GM12878 (cell line): ENCODE measurements at regions not wholly inside any gene's neighbourhood (a gene's known extent, or its start where the extent isn't known, plus 50 kb on each side); places are given as distances from the start of the nearest gene placed in this dataset.

Experiments used
- HCFC1 ChIP-seq: fragments of 150-350 bp; IDR thresholded peaks from 2 replicates; pipeline ENCODE4 v1.6.1; 2014; ENCODE audit warnings: low read length
- POLR2A ChIP-seq: IDR thresholded peaks from 2 replicates; pipeline ENCODE4 v1.6.1; 2011; ENCODE audit warnings: low read depth, mild to moderate bottlenecking, low read length
- TF ChIP-seq, protein P1 (sequence below): IDR thresholded peaks from 2 replicates; pipeline ENCODE4 v1.6.1; 2012; ENCODE audit warnings: low read depth, low read length, improper control_type of control experiment
- TF ChIP-seq, protein P2 (sequence below), 3 experiments: IDR thresholded peaks in 2 of 3; conservative IDR thresholded peaks in 1 of 3; 2 replicates each; pipeline ENCODE4 v1.5.1; 2011; ENCODE audit warnings: low read depth in 3 of 3, low read length in 3 of 3, mild to moderate bottlenecking in 3 of 3, control low read depth in 2 of 3, moderate library complexity in 2 of 3, inconsistent platforms in 1 of 3, mixed read lengths in 1 of 3; ENCODE audit not compliant: control insufficient read depth in 2 of 3, insufficient read depth in 1 of 3; ENCODE audit errors: extremely low read depth in 1 of 3

GRCh38 chr7:27351137-27351536 is 108.5 kb downstream of the EVX1 start:
- TF ChIP-seq, protein P1, sequence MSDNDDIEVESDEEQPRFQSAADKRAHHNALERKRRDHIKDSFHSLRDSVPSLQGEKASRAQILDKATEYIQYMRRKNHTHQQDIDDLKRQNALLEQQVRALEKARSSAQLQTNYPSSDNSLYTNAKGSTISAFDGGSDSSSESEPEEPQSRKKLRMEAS, result no peak
- no peak for TF ChIP-seq HCFC1
- no peak for TF ChIP-seq POLR2A
- TF ChIP-seq, protein P2, sequence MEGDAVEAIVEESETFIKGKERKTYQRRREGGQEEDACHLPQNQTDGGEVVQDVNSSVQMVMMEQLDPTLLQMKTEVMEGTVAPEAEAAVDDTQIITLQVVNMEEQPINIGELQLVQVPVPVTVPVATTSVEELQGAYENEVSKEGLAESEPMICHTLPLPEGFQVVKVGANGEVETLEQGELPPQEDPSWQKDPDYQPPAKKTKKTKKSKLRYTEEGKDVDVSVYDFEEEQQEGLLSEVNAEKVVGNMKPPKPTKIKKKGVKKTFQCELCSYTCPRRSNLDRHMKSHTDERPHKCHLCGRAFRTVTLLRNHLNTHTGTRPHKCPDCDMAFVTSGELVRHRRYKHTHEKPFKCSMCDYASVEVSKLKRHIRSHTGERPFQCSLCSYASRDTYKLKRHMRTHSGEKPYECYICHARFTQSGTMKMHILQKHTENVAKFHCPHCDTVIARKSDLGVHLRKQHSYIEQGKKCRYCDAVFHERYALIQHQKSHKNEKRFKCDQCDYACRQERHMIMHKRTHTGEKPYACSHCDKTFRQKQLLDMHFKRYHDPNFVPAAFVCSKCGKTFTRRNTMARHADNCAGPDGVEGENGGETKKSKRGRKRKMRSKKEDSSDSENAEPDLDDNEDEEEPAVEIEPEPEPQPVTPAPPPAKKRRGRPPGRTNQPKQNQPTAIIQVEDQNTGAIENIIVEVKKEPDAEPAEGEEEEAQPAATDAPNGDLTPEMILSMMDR (IDR thresholded peaks at IDR 0.05 in 2 of 3, conservative IDR thresholded peaks at IDR 0.05 in 1 of 3; ENCODE audit: control insufficient read depth in 2 of 3, extremely low read depth in 1 of 3, insufficient read depth in 1 of 3, low read depth in 3 of 3, low read length in 3 of 3), result no peak
